Osteoblast (primary cell): ENCODE measurements at regions not wholly inside any gene's neighbourhood (a gene's known extent, or its start where the extent isn't known, plus 50 kb on each side); places are given as distances from the start of the nearest gene placed in this dataset.

Source experiments
- DNase-seq: peaks from one replicate; pipeline ENCODE4 v3.0.0; 2011; ENCODE audit warnings: low spot score, mixed read lengths; ENCODE audit not compliant: insufficient read length; ENCODE audit errors: missing footprints
- H2AFZ ChIP-seq: 2 replicates; pipeline ENCODE4 v1.6.0; 2011; ENCODE audit warnings: mild to moderate bottlenecking, low read length
- H3K27ac ChIP-seq: 2 replicates; pipeline ENCODE4 v1.5.1; 2011; ENCODE audit warnings: mild to moderate bottlenecking, low read depth, low read length, moderate library complexity
- H3K27me3 ChIP-seq: 2 replicates; pipeline ENCODE4 v1.6.0; 2012; ENCODE audit warnings: mild to moderate bottlenecking, control low read depth, inconsistent platforms, low read length, moderate library complexity; ENCODE audit not compliant: insufficient read depth
- H3K36me3 ChIP-seq: 2 replicates; pipeline ENCODE4 v1.5.1; 2011; ENCODE audit warnings: mild to moderate bottlenecking, low read length, control low read depth, moderate library complexity; ENCODE audit not compliant: insufficient read depth
- H3K4me1 ChIP-seq: 2 replicates; pipeline ENCODE4 v1.5.1; 2011; ENCODE audit warnings: mild to moderate bottlenecking, low read length, control low read depth, moderate library complexity; ENCODE audit not compliant: insufficient read depth
- H3K4me2 ChIP-seq: 2 replicates; pipeline ENCODE4 v1.6.0; 2011; ENCODE audit warnings: mild to moderate bottlenecking, low read length; ENCODE audit not compliant: insufficient read depth
- H3K4me3 ChIP-seq: fragments of 200-600 bp; sonication (generic); 3 replicates; pipeline ENCODE4 v1.5.1; 2012; ENCODE audit warnings: mild to moderate bottlenecking, low read length, inconsistent platforms; ENCODE audit not compliant: insufficient read depth
- H3K79me2 ChIP-seq: 2 replicates; pipeline ENCODE4 v1.6.0; 2012; ENCODE audit warnings: mild to moderate bottlenecking, low read length, control low read depth, inconsistent platforms; ENCODE audit not compliant: insufficient read depth
- H3K9me3 ChIP-seq: 2 replicates; pipeline ENCODE4 v1.5.1; 2011; ENCODE audit warnings: low read depth, low read length, control low read depth
- H4K20me1 ChIP-seq: 2 replicates; pipeline ENCODE4 v1.6.0; 2012; ENCODE audit warnings: mild to moderate bottlenecking, low read length, control low read depth; ENCODE audit not compliant: insufficient read depth
- TF ChIP-seq, protein P1 (sequence below): IDR thresholded peaks from 2 replicates; pipeline ENCODE4 v1.5.1; 2011; ENCODE audit warnings: mild to moderate bottlenecking, low read depth, low read length, moderate library complexity; ENCODE audit errors: extremely low read depth

DNA sequence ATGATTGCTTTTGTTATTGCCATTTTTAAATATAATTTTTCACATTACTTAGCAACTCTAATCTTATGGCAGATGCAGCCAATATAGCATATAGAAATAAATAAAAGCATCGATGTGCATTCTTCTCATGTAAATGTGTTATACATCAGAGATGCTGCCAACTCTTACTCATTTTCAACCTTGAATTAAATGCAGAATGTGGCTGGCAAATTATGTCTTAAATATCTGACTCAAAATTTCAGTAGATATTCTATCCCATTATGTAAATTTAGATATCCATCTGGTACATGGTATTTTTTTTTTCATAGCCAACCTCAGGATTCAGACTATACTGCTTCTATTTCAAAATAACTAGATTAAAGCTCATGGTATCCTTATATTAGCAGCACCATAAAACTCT lies 916.7 kb upstream of the TMPRSS15 start:
- TF ChIP-seq, protein P1, sequence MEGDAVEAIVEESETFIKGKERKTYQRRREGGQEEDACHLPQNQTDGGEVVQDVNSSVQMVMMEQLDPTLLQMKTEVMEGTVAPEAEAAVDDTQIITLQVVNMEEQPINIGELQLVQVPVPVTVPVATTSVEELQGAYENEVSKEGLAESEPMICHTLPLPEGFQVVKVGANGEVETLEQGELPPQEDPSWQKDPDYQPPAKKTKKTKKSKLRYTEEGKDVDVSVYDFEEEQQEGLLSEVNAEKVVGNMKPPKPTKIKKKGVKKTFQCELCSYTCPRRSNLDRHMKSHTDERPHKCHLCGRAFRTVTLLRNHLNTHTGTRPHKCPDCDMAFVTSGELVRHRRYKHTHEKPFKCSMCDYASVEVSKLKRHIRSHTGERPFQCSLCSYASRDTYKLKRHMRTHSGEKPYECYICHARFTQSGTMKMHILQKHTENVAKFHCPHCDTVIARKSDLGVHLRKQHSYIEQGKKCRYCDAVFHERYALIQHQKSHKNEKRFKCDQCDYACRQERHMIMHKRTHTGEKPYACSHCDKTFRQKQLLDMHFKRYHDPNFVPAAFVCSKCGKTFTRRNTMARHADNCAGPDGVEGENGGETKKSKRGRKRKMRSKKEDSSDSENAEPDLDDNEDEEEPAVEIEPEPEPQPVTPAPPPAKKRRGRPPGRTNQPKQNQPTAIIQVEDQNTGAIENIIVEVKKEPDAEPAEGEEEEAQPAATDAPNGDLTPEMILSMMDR: no peak
- no peaks in the 10 kb centered on the region for H3K4me1 ChIP-seq
- H3K4me2 ChIP-seq: no peak overlapping the region
- no peaks in the 10 kb centered on the region for H3K27me3 ChIP-seq
- H3K27ac ChIP-seq: no peak overlapping the region
- no peaks in the 10 kb centered on the region for H4K20me1 ChIP-seq
- no peaks in the 10 kb centered on the region for H3K36me3 ChIP-seq
- no peak overlapping the region for H2AFZ ChIP-seq
- DNase-seq: no peak
- no peak overlapping the region for H3K4me3 ChIP-seq
- no peaks in the 10 kb centered on the region for H3K79me2 ChIP-seq
- peaks cover 7% of the 10 kb centered on the region for H3K9me3 ChIP-seq

DNA sequence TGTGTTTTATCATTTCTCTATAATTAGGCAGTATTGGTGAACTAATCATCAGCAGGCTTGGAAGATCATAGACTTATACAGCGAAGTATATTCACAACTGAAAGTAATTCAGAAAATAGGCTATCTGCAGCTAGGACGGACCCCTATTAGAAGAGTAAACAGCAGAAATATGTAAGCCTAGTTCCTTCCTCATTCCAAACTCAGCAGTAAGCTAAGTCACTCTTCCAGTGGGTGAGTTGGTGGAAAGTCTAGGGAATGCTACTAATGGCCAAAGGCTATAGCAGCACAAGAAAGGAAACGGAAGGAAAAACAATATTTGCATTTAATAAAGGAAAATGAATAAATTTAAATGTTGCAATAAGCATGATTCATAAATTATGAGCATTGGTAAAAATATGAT lies 918.1 kb upstream of the TMPRSS15 start:
- H3K36me3 ChIP-seq: no peaks in the 10 kb centered on the region
- DNase-seq: no peak
- H3K27me3 ChIP-seq: no peaks in the 10 kb centered on the region
- H4K20me1 ChIP-seq: no peaks in the 10 kb centered on the region
- no peak overlapping the region for H3K27ac ChIP-seq
- H2AFZ ChIP-seq: no peak overlapping the region
- no peaks in the 10 kb centered on the region for H3K79me2 ChIP-seq
- no peak overlapping the region for H3K4me2 ChIP-seq
- no peaks in the 10 kb centered on the region for H3K4me1 ChIP-seq
- H3K4me3 ChIP-seq: no peak overlapping the region
- peaks cover 7% of the 10 kb centered on the region for H3K9me3 ChIP-seq
- TF ChIP-seq, protein P1: no peak

DNA sequence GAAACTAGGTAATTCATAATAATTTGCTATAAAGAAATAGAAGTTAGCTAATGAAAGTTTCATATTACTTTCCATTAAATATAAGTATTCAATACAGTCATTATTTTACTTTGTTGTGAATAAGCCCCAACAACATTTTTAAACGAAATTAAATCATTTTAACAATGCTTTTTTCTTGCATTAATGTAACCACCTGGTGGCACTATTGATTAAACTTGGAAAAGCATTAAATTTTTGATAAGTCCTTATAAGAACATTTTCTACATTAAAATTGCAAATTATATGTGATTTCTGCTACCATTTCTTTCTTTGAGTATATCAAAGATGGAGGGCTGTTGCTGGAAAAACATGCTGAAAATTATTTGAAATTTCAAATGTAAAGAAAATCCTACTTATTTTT lies 918.8 kb upstream of the TMPRSS15 start:
- Histone ChIP-seq H3K4me2 (no peak overlapping the region), H3K27ac (no peak overlapping the region), H3K36me3 (no peaks in the 10 kb centered on the region), H4K20me1 (no peaks in the 10 kb centered on the region), H3K79me2 (no peaks in the 10 kb centered on the region), H3K9me3 (peaks cover 3% of the 10 kb centered on the region), H3K4me3 (no peak overlapping the region), H2AFZ (no peak overlapping the region), H3K27me3 (no peaks in the 10 kb centered on the region), H3K4me1 (no peaks in the 10 kb centered on the region)
- DNase-seq: no peak
- TF ChIP-seq, protein P1: no peak

DNA sequence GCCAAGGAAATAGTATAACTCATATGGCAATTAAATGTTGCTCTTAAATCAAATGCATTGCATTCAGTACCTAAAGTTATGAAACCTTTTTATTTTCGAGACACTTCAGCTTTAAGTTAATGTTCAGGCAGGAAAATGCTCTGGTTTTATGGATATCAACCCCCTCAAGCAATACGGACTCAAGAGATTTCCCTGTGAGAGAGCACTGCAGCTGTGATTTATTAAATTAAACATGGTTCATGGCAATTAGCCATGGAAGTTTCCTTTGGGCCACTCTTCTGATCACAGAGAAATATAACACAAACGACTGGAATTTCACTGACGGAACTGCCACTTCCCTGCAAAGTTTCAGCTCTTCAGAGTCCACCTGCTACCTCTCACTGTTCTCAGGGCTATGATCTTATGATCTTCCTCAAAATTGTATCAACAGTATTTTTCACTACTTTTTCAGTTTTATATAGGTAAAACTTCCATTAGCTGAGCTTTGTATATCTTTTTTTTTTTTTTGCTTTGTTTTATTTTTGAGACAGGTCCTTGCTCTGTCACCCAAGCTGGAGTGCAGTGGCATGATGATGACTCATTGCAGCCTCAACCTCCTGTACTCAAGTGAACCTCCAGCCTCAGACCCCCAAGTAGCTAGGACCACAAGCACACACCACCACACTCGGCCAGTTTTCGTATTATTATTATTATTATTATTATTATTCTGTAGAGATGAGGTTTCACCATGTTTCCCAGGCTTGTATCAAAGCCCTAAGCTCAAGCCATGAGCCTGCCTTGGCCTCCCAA lies 923.1 kb upstream of the TMPRSS15 start:
- H3K4me2 ChIP-seq: no peak overlapping the region
- no peak for DNase-seq

More for the DNA sequence above, 923.1 kb upstream of the TMPRSS15 start:
- TF ChIP-seq, protein P1: no peak
- no peak overlapping the region for H3K27ac ChIP-seq
- no peaks in the 10 kb centered on the region for H3K36me3 ChIP-seq
- H2AFZ ChIP-seq: no peak overlapping the region
- no peaks in the 10 kb centered on the region for H4K20me1 ChIP-seq
- no peaks in the 10 kb centered on the region for H3K27me3 ChIP-seq
- no peaks in the 10 kb centered on the region for H3K79me2 ChIP-seq
- H3K4me3 ChIP-seq: no peak overlapping the region
- H3K4me1 ChIP-seq: no peaks in the 10 kb centered on the region
- H3K9me3 ChIP-seq: peaks cover 4% of the 10 kb centered on the region
